PC-9 (cell line): ENCODE measurements at regions not wholly inside any gene's neighbourhood (a gene's known extent, or its start where the extent isn't known, plus 50 kb on each side); places are given as distances from the start of the nearest gene placed in this dataset.

ENCODE experiments used
- EZH2 ChIP-seq: fragments of 200-600 bp; sonication (generic); IDR thresholded peaks from 2 replicates; pipeline ENCODE4 v1.8.0; 2017; ENCODE audit warnings: antibody characterized with exemption, low read depth
- TF ChIP-seq, protein P1 (sequence below): fragments of 200-600 bp; sonication (generic); conservative IDR thresholded peaks from 2 replicates; pipeline ENCODE4 v1.6.1; 2017; ENCODE audit warnings: mixed run types, antibody characterized with exemption, mild to moderate bottlenecking, moderate library complexity

DNA sequence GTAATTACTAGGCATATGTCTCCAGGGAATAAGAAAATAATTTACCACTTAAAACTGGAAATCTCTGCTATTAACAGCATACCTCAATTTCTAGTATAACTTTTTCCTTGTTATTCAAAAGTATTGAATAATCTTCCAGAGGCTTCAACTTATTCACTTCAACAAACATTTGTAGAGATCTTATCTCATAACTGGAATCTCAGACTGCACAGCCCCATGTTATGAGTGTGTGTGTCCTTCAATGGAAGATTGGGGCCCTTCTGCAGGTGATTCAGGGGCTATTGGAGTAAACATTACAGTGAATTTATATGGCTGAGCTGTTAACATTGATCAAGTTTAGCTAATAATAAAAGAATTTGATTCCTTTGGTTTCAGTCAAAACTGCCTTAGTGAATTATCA lies 946.1 kb downstream of the TTLL7 start:
- TF ChIP-seq, protein P1, sequence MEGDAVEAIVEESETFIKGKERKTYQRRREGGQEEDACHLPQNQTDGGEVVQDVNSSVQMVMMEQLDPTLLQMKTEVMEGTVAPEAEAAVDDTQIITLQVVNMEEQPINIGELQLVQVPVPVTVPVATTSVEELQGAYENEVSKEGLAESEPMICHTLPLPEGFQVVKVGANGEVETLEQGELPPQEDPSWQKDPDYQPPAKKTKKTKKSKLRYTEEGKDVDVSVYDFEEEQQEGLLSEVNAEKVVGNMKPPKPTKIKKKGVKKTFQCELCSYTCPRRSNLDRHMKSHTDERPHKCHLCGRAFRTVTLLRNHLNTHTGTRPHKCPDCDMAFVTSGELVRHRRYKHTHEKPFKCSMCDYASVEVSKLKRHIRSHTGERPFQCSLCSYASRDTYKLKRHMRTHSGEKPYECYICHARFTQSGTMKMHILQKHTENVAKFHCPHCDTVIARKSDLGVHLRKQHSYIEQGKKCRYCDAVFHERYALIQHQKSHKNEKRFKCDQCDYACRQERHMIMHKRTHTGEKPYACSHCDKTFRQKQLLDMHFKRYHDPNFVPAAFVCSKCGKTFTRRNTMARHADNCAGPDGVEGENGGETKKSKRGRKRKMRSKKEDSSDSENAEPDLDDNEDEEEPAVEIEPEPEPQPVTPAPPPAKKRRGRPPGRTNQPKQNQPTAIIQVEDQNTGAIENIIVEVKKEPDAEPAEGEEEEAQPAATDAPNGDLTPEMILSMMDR: no peak
- no peak for TF ChIP-seq EZH2
